ENCODE measurements at regions not wholly inside any gene's neighbourhood (a gene's known extent, or its start where the extent isn't known, plus 50 kb on each side); places are given as distances from the start of the nearest gene placed in this dataset.
A peak's percentile ranks its signal among the peaks of the same experiment; 100 is the strongest.
"Not testable (repeated sequence)": the region's sequence is repeated elsewhere in the genome, so short reads cannot be mapped to it uniquely, and the experiment has no call there.

DNA sequence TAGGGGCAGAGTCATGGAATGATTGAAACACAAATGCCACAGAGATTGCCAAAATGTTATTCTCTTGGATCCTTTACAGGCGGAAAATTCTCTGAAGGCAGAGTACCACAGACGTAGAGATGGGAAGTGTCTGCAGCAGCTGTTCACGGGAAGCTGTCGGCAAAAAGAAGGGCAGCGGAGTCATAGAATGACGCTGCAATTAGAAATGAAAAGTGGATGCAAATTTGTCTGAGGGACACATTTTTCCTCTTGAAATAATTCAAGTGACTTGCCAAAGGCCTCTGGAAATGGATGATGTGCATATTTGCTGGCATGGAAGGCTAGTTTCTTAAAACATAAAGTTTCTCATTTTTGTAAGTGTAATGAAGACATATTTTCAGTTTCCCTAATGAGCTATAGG is 77.5 kb upstream of the PLD5 start:
- in situ Hi-C loops (cut with HindIII; ENCODE audit: low pct_unique_long_range_greater_than_20kb, low sequenced_read_pairs), result no loop called here
- DNase-seq (ENCODE audit: low read depth), result no peak

DNA sequence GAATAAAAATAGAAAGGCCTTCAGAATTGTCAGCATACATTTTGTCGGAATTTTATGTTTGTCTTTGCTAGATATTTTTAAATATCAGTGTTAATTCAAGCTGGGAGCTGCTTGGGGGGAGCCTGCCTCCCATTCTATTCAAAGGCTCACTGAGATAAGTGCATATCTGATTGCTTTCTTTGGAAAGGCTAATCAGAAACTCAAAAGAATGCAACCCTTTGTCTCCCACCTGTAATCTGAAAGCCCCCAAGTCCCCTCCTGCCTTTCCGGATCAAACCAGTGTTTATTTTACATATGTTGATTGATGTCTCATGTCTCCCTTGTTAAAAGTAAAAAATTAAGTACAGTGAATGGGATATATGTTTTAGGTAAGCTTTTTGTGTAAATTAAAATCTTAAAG is 69.3 kb upstream of the PLD5 start:
- DNase-seq (ENCODE audit: low read depth); in situ Hi-C loops (cut with HindIII; ENCODE audit: low pct_unique_long_range_greater_than_20kb, low sequenced_read_pairs): not testable (repeated sequence)

DNA sequence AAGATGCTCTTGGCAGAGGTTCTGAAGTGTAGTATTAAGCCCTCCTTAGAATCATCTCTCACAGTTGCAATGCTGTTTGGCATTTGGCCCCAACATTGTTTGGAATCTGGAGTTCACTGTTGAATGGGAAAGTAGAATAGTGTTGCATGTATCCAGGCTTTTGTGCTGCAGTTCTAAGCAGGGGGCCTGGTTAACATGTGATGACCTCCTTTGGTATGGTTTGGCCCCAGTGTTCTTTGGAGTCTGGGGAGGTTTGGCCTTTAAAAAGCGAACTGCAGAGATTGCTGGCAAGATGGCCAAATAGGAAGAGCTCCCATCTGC is 61.8 kb upstream of the PLD5 start:
- in situ Hi-C loops (cut with HindIII; ENCODE audit: low pct_unique_long_range_greater_than_20kb, low sequenced_read_pairs), result no loop called here
- DNase-seq (ENCODE audit: low read depth), result no peak

DNA sequence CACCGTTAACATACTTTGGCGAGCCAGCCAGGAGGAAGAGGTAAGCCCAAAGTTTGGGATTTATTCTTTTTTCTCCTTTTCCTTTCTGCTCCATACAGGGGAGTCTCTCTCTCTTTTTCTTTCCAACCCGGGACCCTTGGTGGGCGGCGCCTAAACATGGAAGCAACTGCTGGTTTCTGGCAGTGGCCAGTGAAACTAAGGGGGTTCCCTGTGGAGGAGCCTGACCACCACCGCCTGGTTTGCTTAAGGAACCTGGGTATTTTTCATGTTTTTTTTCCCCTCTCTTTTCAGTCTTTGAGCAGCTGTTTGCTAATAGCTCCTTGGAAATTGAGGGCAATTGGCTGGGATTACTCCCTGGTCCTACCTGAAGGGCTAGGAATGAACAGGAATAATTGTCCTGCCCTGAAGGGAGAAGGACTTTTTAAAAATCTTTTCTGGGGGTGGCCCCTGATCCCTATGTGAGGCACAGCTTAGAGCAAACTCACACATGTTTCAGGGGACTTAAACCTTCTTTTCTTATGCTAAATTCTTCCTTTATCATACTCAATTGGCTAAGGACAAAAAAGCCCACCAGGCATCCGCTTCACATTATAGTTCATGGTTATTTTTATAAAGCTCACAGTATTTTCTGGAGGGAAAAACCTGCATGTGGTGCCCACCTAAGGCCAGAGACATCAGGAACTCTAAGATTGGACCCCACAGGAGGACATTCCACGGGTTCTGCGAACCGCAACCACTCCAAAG is 61.3 kb upstream of the PLD5 start:
- no peak for DNase-seq (ENCODE audit: low read depth)
- in situ Hi-C loops (cut with HindIII; ENCODE audit: low pct_unique_long_range_greater_than_20kb, low sequenced_read_pairs), result no loop called here

DNA sequence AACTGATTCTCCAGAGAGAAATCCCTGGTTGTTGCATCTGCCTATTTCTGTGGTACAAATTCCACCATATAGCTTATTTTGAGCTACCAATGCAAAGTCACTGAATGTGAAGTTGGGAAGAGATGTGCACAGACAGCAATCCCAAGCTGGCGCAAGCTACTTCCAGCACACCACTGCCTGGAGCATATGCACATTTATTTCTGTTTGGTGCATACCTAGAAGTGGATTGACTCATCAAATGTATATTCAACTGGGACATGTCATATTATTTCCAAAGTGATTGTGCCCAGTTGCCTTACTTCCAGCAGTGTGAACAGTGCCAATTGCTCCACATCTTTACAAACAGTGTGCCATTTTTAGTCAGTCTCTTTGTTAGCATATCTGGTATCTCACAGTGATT is 58.2 kb upstream of the PLD5 start:
- in situ Hi-C loops (cut with HindIII; ENCODE audit: low pct_unique_long_range_greater_than_20kb, low sequenced_read_pairs), result no loop called here

DNA sequence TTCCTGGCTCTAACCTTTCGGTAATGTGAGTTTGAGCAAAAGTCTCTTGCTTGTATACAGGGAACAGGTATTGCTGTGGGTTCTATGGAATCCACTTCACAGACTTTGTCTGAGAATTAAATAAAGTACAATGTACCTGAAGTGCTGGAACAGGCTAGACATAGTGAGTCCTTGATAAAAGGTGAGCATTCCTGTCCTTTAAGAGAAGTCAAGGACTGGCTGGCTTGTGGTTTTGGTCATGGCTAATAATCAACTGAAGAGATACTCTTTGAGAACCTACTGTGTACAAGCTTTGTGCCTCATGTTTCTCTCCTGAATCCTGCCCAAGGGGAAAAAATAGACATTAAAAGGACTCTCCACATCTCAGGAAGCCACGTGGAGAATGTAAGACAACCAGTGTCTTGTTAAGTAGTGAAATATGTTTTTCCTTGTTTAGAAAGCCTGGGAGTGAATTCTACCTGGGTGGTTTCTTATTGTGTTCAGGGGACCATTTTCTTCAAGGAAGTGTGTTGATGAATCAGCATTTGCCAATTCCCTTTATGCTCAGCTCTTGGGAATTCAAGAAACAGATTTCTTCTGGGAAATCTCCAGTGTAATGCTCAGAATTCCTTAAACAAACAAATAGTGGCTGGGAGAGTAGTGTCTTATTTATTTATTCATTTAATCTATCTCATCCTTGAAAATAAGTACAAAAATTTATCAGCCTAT is 55.2 kb upstream of the PLD5 start:
- DNase-seq (ENCODE audit: low read depth), result peak; percentile 46
- in situ Hi-C loops (cut with HindIII; ENCODE audit: low pct_unique_long_range_greater_than_20kb, low sequenced_read_pairs), result no loop called here

More for the DNA sequence above, 58.2 kb upstream of the PLD5 start:
- DNase-seq (ENCODE audit: low read depth), result no peak

Measured in Caki2 (cell line).